GM12878 (cell line): ENCODE measurements at regions not wholly inside any gene's neighbourhood (a gene's known extent, or its start where the extent isn't known, plus 50 kb on each side); places are given as distances from the start of the nearest gene placed in this dataset.
A peak's percentile ranks its signal among the peaks of the same experiment; 100 is the strongest.

Experiments
- ATAC-seq: fragments of 200-7000 bp; cut with Tn5 transposase; 3 replicates; pipeline ENCODE4 v1.9.1; 2020; ENCODE audit warnings: mild to moderate bottlenecking, moderate library complexity
- BruUV-seq: library from RNA; stranded (reverse); fragments of 400-500 nt; replicated peaks from 2 replicates; lab custom pipeline; 2021; lab: Mats Ljungman, UMichigan
- CTCF ChIA-PET: fragments of 300-600 bp; sonication (Branson Sonifier 250); formaldehyde crosslinking; extraction: SDS; loops from one replicate; lab custom pipeline; 2021; ENCODE audit warnings: inconsistent platforms; lab: Yijun Ruan, JAX
- POLR2A ChIA-PET: fragments of 350-600 bp; formaldehyde crosslinking; extraction: SDS; loops from one replicate; lab custom pipeline; 2021; ENCODE audit warnings: inconsistent platforms; lab: Charles Lee
- RAD21 ChIA-PET: fragments of 300-600 bp; sonication (Branson Sonifier 250); formaldehyde crosslinking; loops from one replicate; lab custom pipeline; 2023; ENCODE audit warnings: antibody characterized with exemption; ENCODE audit not compliant: unreplicated experiment; lab: Charles Lee
- SMC1A ChIA-PET: fragments of 300-600 bp; sonication (Branson Sonifier 250); formaldehyde crosslinking; loops from one replicate; lab custom pipeline; 2023; ENCODE audit not compliant: unreplicated experiment, uncharacterized antibody; lab: Charles Lee
- DNase-seq: peaks from one replicate; pipeline ENCODE4 v3.0.0-alpha.2; 2011; ENCODE audit warnings: low read depth, low spot score
- FAIRE-seq: peaks from 3 replicates; lab custom pipeline; 2011; peaks lifted over from hg19 to GRCh38; lab: Jason Lieb, UNC
- H2AFZ ChIP-seq: 2 replicates; pipeline ENCODE4 v1.6.0; 2011; ENCODE audit warnings: low read depth, low read length, control low read depth; ENCODE audit not compliant: control insufficient read depth
- H3K27ac ChIP-seq: 2 replicates; pipeline ENCODE4 v1.5.1; 2011; ENCODE audit warnings: control low read depth; ENCODE audit not compliant: control insufficient read depth, insufficient read depth
- H3K27me3 ChIP-seq, 2 experiments: replicated peaks in 1 of 2; 2 replicates each; pipeline versions ENCODE4 v1.6.0 to v1.6.1; 2011; ENCODE audit warnings: low read length in 1 of 2; ENCODE audit not compliant: control insufficient read depth in 2 of 2, insufficient read depth in 2 of 2
- H3K36me3 ChIP-seq, 2 experiments: 2 replicates each; pipeline ENCODE4 v1.5.1; 2011; ENCODE audit warnings: low read length in 1 of 2; ENCODE audit not compliant: control insufficient read depth in 2 of 2, insufficient read depth in 2 of 2
- H3K4me1 ChIP-seq: 2 replicates; pipeline ENCODE4 v1.6.1; 2011; ENCODE audit warnings: mild to moderate bottlenecking, low read length, moderate library complexity, mixed read lengths; ENCODE audit not compliant: control insufficient read depth, insufficient read depth
- H3K4me2 ChIP-seq: 2 replicates; pipeline ENCODE4 v1.6.0; 2011; ENCODE audit warnings: control low read depth; ENCODE audit not compliant: control insufficient read depth, insufficient read depth
- H3K4me3 ChIP-seq: fragments of 200-600 bp; sonication (generic); 2 replicates; pipeline ENCODE4 v1.5.1; 2016
- H3K79me2 ChIP-seq: 2 replicates; pipeline ENCODE4 v1.6.0; 2011; ENCODE audit warnings: low read length; ENCODE audit not compliant: control insufficient read depth, insufficient read depth
- H3K9ac ChIP-seq: 2 replicates; pipeline ENCODE4 v1.8.0; 2011; ENCODE audit warnings: low read length, control low read depth, mixed read lengths; ENCODE audit not compliant: control insufficient read depth, insufficient read depth
- H3K9me3 ChIP-seq: replicated peaks from 3 replicates; pipeline ENCODE4 v1.5.1; 2011; ENCODE audit warnings: mild to moderate bottlenecking, low read length; ENCODE audit not compliant: control insufficient read depth, insufficient read depth
- H4K20me1 ChIP-seq: 2 replicates; pipeline ENCODE4 v1.6.0; 2011; ENCODE audit not compliant: control insufficient read depth, insufficient read depth
- ATF2 ChIP-seq: IDR thresholded peaks from 2 replicates; pipeline ENCODE4 v1.6.1; 2012; ENCODE audit warnings: low read length, inconsistent platforms
- BHLHE40 ChIP-seq, 2 experiments: fragments of 450-650 bp in 1 of 2; IDR thresholded peaks; 2 replicates each; pipeline ENCODE4 v1.6.1; 2011 to 2017; ENCODE audit warnings: low read depth in 2 of 2, borderline replicate concordance in 1 of 2, improper control_type of control experiment in 1 of 2, low read length in 1 of 2, mild to moderate bottlenecking in 1 of 2
- CEBPB ChIP-seq, 2 experiments: fragments of 150-350 bp in 1 of 2; IDR thresholded peaks; 2 replicates each; pipeline ENCODE4 v1.6.1; 2012 to 2014; ENCODE audit warnings: low read depth in 2 of 2, low read length in 2 of 2, borderline replicate concordance in 1 of 2, inconsistent platforms in 1 of 2
- CHD2 ChIP-seq: IDR thresholded peaks from 2 replicates; pipeline ENCODE4 v1.6.1; 2011; ENCODE audit warnings: low read depth, low read length, improper control_type of control experiment, borderline replicate concordance
- FOS ChIP-seq: IDR thresholded peaks from 3 replicates; pipeline ENCODE4 v1.6.1; 2011; ENCODE audit warnings: borderline replicate concordance; ENCODE audit not compliant: insufficient read length; ENCODE audit errors: extremely low read depth
- GABPA ChIP-seq: IDR thresholded peaks from 2 replicates; pipeline ENCODE4 v1.6.1; 2014; ENCODE audit warnings: antibody characterized with exemption, low read depth, mild to moderate bottlenecking, inconsistent platforms
- HDAC2 ChIP-seq: fragments of 200-600 bp; sonication (generic); IDR thresholded peaks from 2 replicates; pipeline ENCODE4 v1.6.1; 2017
- HDGF ChIP-seq: fragments of 450-650 bp; IDR thresholded peaks from 2 replicates; pipeline ENCODE4 v1.6.1; 2016; ENCODE audit warnings: antibody characterized with exemption
- IKZF1 ChIP-seq: fragments of 450-650 bp; conservative IDR thresholded peaks from 2 replicates; pipeline ENCODE4 v1.6.1; 2017; ENCODE audit warnings: antibody characterized with exemption, mild to moderate bottlenecking
- KDM1A ChIP-seq: fragments of 200-600 bp; sonication (generic); IDR thresholded peaks from 2 replicates; pipeline ENCODE4 v1.6.1; 2016; ENCODE audit warnings: borderline replicate concordance
- MTA2 ChIP-seq: fragments of 450-650 bp; IDR thresholded peaks from 2 replicates; pipeline ENCODE4 v1.6.1; 2016; ENCODE audit warnings: low read depth, mild to moderate bottlenecking, moderate library complexity
- NBN ChIP-seq: fragments of 450-650 bp; IDR thresholded peaks from 2 replicates; pipeline ENCODE4 v1.6.1; 2016
- NFIC ChIP-seq: IDR thresholded peaks from 2 replicates; pipeline ENCODE4 v1.6.1; 2012; ENCODE audit warnings: low read depth, mild to moderate bottlenecking, inconsistent platforms, low read length, moderate library complexity
- NFYB ChIP-seq: IDR thresholded peaks from 2 replicates; pipeline ENCODE4 v1.6.1; 2011; ENCODE audit warnings: low read depth, mild to moderate bottlenecking, low read length, improper control_type of control experiment, moderate library complexity; ENCODE audit not compliant: insufficient read depth
- NR2F1 ChIP-seq: fragments of 450-650 bp; conservative IDR thresholded peaks from 2 replicates; pipeline ENCODE4 v1.6.1; 2017; ENCODE audit warnings: mild to moderate bottlenecking
- PRDM15 ChIP-seq: fragments of 450-650 bp; formaldehyde crosslinking; IDR thresholded peaks from 2 replicates; pipeline ENCODE4 v1.4.0; 2020; ENCODE audit warnings: mild to moderate bottlenecking, moderate library complexity
- RB1 ChIP-seq: fragments of 450-650 bp; formaldehyde crosslinking; IDR thresholded peaks from 2 replicates; pipeline ENCODE4 v1.6.1; 2017; ENCODE audit warnings: mild to moderate bottlenecking, borderline replicate concordance
- RBBP5 ChIP-seq: fragments of 200-600 bp; sonication (generic); conservative IDR thresholded peaks from 2 replicates; pipeline ENCODE4 v1.6.1; 2016
- SREBF1 ChIP-seq: IDR thresholded peaks from 2 replicates; pipeline ENCODE4 v1.6.1; 2012; ENCODE audit warnings: mild to moderate bottlenecking, low read length
- SUPT20H ChIP-seq: IDR thresholded peaks from 2 replicates; pipeline ENCODE4 v1.6.1; 2011; ENCODE audit warnings: low read depth, mild to moderate bottlenecking, low read length, moderate library complexity, borderline replicate concordance; ENCODE audit not compliant: control insufficient read depth
- ZNF207 ChIP-seq: fragments of 450-650 bp; IDR thresholded peaks from 2 replicates; pipeline ENCODE4 v1.6.1; 2014; ENCODE audit warnings: antibody characterized with exemption, mild to moderate bottlenecking, borderline replicate concordance
- ZNF274 ChIP-seq: IDR thresholded peaks from one replicate; pipeline ENCODE4 v1.8.0; 2011; ENCODE audit not compliant: insufficient read length, insufficient read depth
- WGBS: methylation state at CpG from one replicate; pipeline ENCODE4 v1.1.6; 2016; ENCODE audit warnings: low lambda C conversion rate; ENCODE audit not compliant: insufficient replicate concordance, insufficient coverage; ENCODE audit errors: missing lambda C conversion rate; 5-methylcytosine and 5-hydroxymethylcytosine counted together
- in situ Hi-C: fragments of 300-500 bp; cut with MboI; formaldehyde crosslinking; loops from 9 replicates; pipeline ENCODE4 v1.14.3; 2018; ENCODE audit warnings: mixed read lengths
- intact Hi-C: fragments of 100-400 bp; cut with micrococcal nuclease; formaldehyde crosslinking; loops from one replicate; pipeline ENCODE4 v1.14.2; 2022; ENCODE audit not compliant: unreplicated experiment

GRCh38 chr10:90992462-90992861 lies 71.6 kb upstream of the ANKRD1 start:
- in situ Hi-C loops = no loop called here
- CTCF ChIA-PET = interaction anchor here (0.7 to 4.1 kb wide), 3 partner anchors 11 to 113 kb away, joined by 5 to 36 read pairs (median 8); no protein-coding TSS in a partner anchor
- TF ChIP-seq NFIC = peak; percentile 90
- no peak for TF ChIP-seq IKZF1
- TF ChIP-seq ATF2 = peak; percentile 86
- TF ChIP-seq CHD2 = no peak
- TF ChIP-seq KDM1A = no peak
- TF ChIP-seq NFYB = no peak
- no peak for TF ChIP-seq HDAC2
- no peak for TF ChIP-seq RBBP5
- TF ChIP-seq RB1 = no peak
- TF ChIP-seq PRDM15 (CRISPR knock-in tag) = no peak
- TF ChIP-seq GABPA = peak; percentile 37; the same call in 1 of the 2 replicates
- TF ChIP-seq SREBF1 = no peak
- TF ChIP-seq MTA2 = peak; percentile 34; the same call in 1 of the 2 replicates
- no peak for TF ChIP-seq ZNF207
- TF ChIP-seq BHLHE40 (IDR thresholded peaks at IDR 0.05; ENCODE audit: borderline replicate concordance in 1 of 2, low read depth in 2 of 2, low read length in 1 of 2) = peak; percentile 84 to 93
- TF ChIP-seq ZNF274 = no peak
- TF ChIP-seq HDGF = no peak
- TF ChIP-seq CEBPB (IDR thresholded peaks at IDR 0.05; ENCODE audit: borderline replicate concordance in 1 of 2, low read depth in 2 of 2, low read length in 2 of 2) = peak in 1 of 2 experiments; percentile 72; a peak in 1 of 4 replicates
- TF ChIP-seq FOS = no peak
- no peak for TF ChIP-seq SUPT20H
- TF ChIP-seq NBN = no peak
- TF ChIP-seq NR2F1 = no peak

More at GRCh38 chr10:90992462-90992861, 71.6 kb upstream of the ANKRD1 start:
- H3K36me3 ChIP-seq = no peaks in the 10 kb centered on the region
- no peaks in the 10 kb centered on the region for H3K27me3 ChIP-seq
- RAD21 ChIA-PET = interaction anchor here (0.8 to 1.5 kb wide), 4 partner anchors 10 to 258 kb away, joined by 3 to 12 read pairs (median 6); no protein-coding TSS in a partner anchor
- intact Hi-C loops = loop anchor here (5.0 kb wide), 1 partner anchor 805 kb away; the partner anchor contains the start of gene TNKS2
- H3K9me3 ChIP-seq = peaks cover 3% of the 10 kb centered on the region; the same call in 2 of the 3 replicates
- SMC1A ChIA-PET = interaction anchor here (0.9 to 6.0 kb wide), 6 partner anchors 8 to 81 kb away, joined by 3 to 74 read pairs (median 4); no protein-coding TSS in a partner anchor
- DNase-seq (no peak), FAIRE-seq (no peak), ATAC-seq (peak; percentile 23)
- 0% methylated on average over 2 of the region's 2 CpGs for WGBS
- POLR2A ChIA-PET = interaction anchor here (0.8 to 1.6 kb wide), 2 partner anchors 14 to 209 kb away, joined by 3 to 4 read pairs; no protein-coding TSS in a partner anchor
- peak overlapping the region; percentile 88 for H3K27ac ChIP-seq
- no peak overlapping the region for H3K4me3 ChIP-seq
- no TSS peak for BruUV-seq
- H2AFZ ChIP-seq = no peak overlapping the region; the same call in 1 of the 2 replicates
- H3K4me2 ChIP-seq = peak overlapping the region; percentile 78; the same call in 1 of the 2 replicates
- H3K9ac ChIP-seq = no peak overlapping the region
- H3K4me1 ChIP-seq = peaks cover 12% of the 10 kb centered on the region
- peaks cover 28% of the 10 kb centered on the region for H3K79me2 ChIP-seq
- no peaks in the 10 kb centered on the region for H4K20me1 ChIP-seq
